GM23248 (cell line): ENCODE measurements at regions not wholly inside any gene's neighbourhood (a gene's known extent, or its start where the extent isn't known, plus 50 kb on each side); places are given as distances from the start of the nearest gene placed in this dataset.
"Not testable (repeated sequence)": the region's sequence is repeated elsewhere in the genome, so short reads cannot be mapped to it uniquely, and the experiment has no call there.

Source experiments
- EZH2 ChIP-seq: fragments of 200-600 bp; sonication (generic); IDR thresholded peaks from 2 replicates; pipeline ENCODE4 v1.6.1; 2018; ENCODE audit warnings: antibody characterized with exemption, mild to moderate bottlenecking; ENCODE audit not compliant: insufficient read depth, poor library complexity, severe bottlenecking
- EZH2phosphoT487 ChIP-seq: fragments of 200-600 bp; sonication (generic); IDR thresholded peaks from 2 replicates; pipeline ENCODE4 v1.6.1; 2018; ENCODE audit warnings: antibody characterized with exemption, moderate library complexity, mild to moderate bottlenecking, low read depth; ENCODE audit not compliant: insufficient read depth

DNA sequence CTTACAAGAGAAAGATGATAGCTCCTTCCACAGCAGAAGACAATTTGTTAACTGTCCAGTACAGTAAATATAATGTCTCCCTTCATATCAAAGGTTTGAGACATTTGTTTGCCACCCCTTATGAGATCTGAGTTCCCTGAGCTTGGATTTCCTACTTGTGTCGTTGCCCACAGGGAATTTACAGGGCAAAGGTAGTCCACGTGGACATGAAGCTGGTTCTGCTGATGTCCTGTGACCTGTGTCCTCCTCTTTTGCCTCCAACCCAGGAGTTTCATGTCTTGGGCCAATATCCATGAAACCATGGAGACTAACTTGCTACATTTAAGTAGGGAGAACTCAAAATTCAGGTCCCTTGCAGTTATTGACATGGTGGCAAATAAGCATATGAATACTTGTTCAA, 172.2 kb upstream of the KCTD7 start:
- not testable (repeated sequence) for TF ChIP-seq EZH2, EZH2phosphoT487
